ENCODE measurements at regions not wholly inside any gene's neighbourhood (a gene's known extent, or its start where the extent isn't known, plus 50 kb on each side); places are given as distances from the start of the nearest gene placed in this dataset.

GRCh38 chr1:80245813-80246212 is 1239.3 kb upstream of the ADGRL4 start:
- WGBS, 2 donors = 89% methylated on average over 2 of the region's 2 CpGs
- Histone ChIP-seq H3K9me3 (peaks cover 0 to 7% (median 0%) of the 10 kb centered on the region in 4 donors), H3K36me3 (no peaks in the 10 kb centered on the region), H3K27ac (no peak overlapping the region), H3K27me3 (no peaks in the 10 kb centered on the region), H3K4me1 (peaks cover 0 to under 1% (median 0%) of the 10 kb centered on the region in 4 donors), H3K4me3 (no peak overlapping the region)
- DNase-seq = no peak
- intact Hi-C loops (cut with DNase I) = no loop called here
- TF ChIP-seq POLR2AphosphoS5 (IDR thresholded peaks at IDR 0.05) (no peak), CTCF (IDR thresholded peaks at IDR 0.05) (no peak), POLR2A (IDR thresholded peaks at IDR 0.05) (no peak), EP300 (IDR thresholded peaks at IDR 0.05) (no peak)

- H3K4me3 ChIP-seq = no peak overlapping the region
- no peak for TF ChIP-seq EP300 (IDR thresholded peaks at IDR 0.05)
- no peak for DNase-seq
- H3K4me1 ChIP-seq = no peaks in the 10 kb centered on the region
- no peaks in the 10 kb centered on the region for H3K27me3 ChIP-seq
- no peaks in the 10 kb centered on the region for H3K36me3 ChIP-seq
- H3K27ac ChIP-seq = no peak overlapping the region
- intact Hi-C loops (cut with DNase I) = no loop called here
- H3K9me3 ChIP-seq = no peaks in the 10 kb centered on the region
- WGBS, 2 donors = 85 to 86% methylated on average over 1 of the region's 1 CpG
Measured at GRCh38 chr1:80244372-80244771, 1237.8 kb upstream of the ADGRL4 start.

- 72 to 87% methylated on average over 1 of the region's 1 CpG for WGBS, 2 donors
- Histone ChIP-seq H3K4me1 (no peaks in the 10 kb centered on the region), H3K36me3 (no peaks in the 10 kb centered on the region), H3K27me3 (no peaks in the 10 kb centered on the region), H3K27ac (no peak overlapping the region), H3K9me3 (no peaks in the 10 kb centered on the region), H3K4me3 (no peak overlapping the region)
- DNase-seq = no peak
- intact Hi-C loops (cut with DNase I) = no loop called here
- TF ChIP-seq POLR2A (IDR thresholded peaks at IDR 0.05) (no peak), EP300 (IDR thresholded peaks at IDR 0.05) (no peak), POLR2AphosphoS5 (IDR thresholded peaks at IDR 0.05) (no peak), CTCF (IDR thresholded peaks at IDR 0.05) (no peak)
Measured at GRCh38 chr1:80241566-80241965, 1235.0 kb upstream of the ADGRL4 start.

GRCh38 chr1:80225510-80225909 is 1219.0 kb upstream of the ADGRL4 start:
- intact Hi-C loops (cut with DNase I) = no loop called here
- no peak overlapping the region for H3K4me3 ChIP-seq
- no peaks in the 10 kb centered on the region for H3K27me3 ChIP-seq
- 47 to 64% methylated on average over 2 of the region's 2 CpGs for WGBS, 2 donors
- no peaks in the 10 kb centered on the region for H3K9me3 ChIP-seq
- no peak for DNase-seq
- no peak for TF ChIP-seq EP300 (IDR thresholded peaks at IDR 0.05)
- no peak for TF ChIP-seq POLR2AphosphoS5 (IDR thresholded peaks at IDR 0.05)
- no peak for TF ChIP-seq POLR2A (IDR thresholded peaks at IDR 0.05)
- TF ChIP-seq CTCF (IDR thresholded peaks at IDR 0.05) = no peak
- H3K4me1 ChIP-seq = no peaks in the 10 kb centered on the region
- H3K36me3 ChIP-seq = no peaks in the 10 kb centered on the region
- no peak overlapping the region for H3K27ac ChIP-seq

- WGBS, 2 donors = 90 to 93% methylated on average over 4 of the region's 4 CpGs
- Histone ChIP-seq H3K4me1 (no peaks in the 10 kb centered on the region), H3K27ac (no peak overlapping the region), H3K4me3 (no peak overlapping the region), H3K27me3 (no peaks in the 10 kb centered on the region), H3K9me3 (no peaks in the 10 kb centered on the region), H3K36me3 (no peaks in the 10 kb centered on the region)
- TF ChIP-seq EP300 (IDR thresholded peaks at IDR 0.05) (no peak), CTCF (IDR thresholded peaks at IDR 0.05) (no peak), POLR2A (IDR thresholded peaks at IDR 0.05) (no peak), POLR2AphosphoS5 (IDR thresholded peaks at IDR 0.05) (no peak)
- intact Hi-C loops (cut with DNase I) = no loop called here
- no peak for DNase-seq
Measured at GRCh38 chr1:80221319-80221718, 1214.8 kb upstream of the ADGRL4 start.

Data from sigmoid colon (tissue), 6 donors.